ENCODE measurements at regions not wholly inside any gene's neighbourhood (a gene's known extent, or its start where the extent isn't known, plus 50 kb on each side); places are given as distances from the start of the nearest gene placed in this dataset.

DNA sequence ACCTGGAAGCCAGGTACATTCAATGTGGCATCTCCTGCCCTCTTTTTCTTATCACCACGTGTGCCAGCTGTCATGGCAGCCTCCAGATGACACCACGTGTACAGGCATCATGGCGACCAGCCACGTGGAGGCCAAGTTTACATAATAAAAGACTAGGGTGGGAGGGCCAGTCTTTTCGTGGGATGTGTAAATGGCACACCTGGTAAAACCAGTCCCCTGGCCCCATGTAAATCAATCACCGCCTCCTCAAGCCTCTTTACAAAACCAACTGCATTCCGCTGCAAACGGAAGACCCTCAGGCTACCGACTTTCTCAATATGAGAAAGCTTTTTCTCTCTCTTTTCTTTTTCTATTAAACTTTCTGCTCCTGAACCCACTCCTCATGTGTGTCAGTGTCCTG lies 65.1 kb upstream of the PHF14 start:
- Histone ChIP-seq H3K4me3 (ENCODE audit: low read depth, low read length) (no peak overlapping the region), H3K36me3 (ENCODE audit: control insufficient read depth in 2 of 2, insufficient read depth in 1 of 2, low read length in 2 of 2) (no peaks in the 10 kb centered on the region), H3K4me1 (ENCODE audit: control insufficient read depth, insufficient read depth, low read length) (no peaks in the 10 kb centered on the region), H3K27ac (ENCODE audit: extremely low read depth, low read depth, low read length) (no peak overlapping the region), H3K9me3 (ENCODE audit: control insufficient read depth, insufficient read depth, low read depth, low read length) (no peaks in the 10 kb centered on the region)
- ChIA-PET CTCF (interaction anchor here (0.7 kb wide), 1 partner anchor 22 kb away, joined by 3 read pairs; no protein-coding TSS in a partner anchor), POLR2A (no interaction called here)
- no peak for TF ChIP-seq ZNF394 (tag by site-specific recombination; IDR thresholded peaks at IDR 0.05; ENCODE audit: borderline replicate concordance)
- no peak for TF ChIP-seq TCF7L2 (IDR thresholded peaks at IDR 0.05; ENCODE audit: borderline replicate concordance, low read depth, low read length)
- TF ChIP-seq, protein P1, sequence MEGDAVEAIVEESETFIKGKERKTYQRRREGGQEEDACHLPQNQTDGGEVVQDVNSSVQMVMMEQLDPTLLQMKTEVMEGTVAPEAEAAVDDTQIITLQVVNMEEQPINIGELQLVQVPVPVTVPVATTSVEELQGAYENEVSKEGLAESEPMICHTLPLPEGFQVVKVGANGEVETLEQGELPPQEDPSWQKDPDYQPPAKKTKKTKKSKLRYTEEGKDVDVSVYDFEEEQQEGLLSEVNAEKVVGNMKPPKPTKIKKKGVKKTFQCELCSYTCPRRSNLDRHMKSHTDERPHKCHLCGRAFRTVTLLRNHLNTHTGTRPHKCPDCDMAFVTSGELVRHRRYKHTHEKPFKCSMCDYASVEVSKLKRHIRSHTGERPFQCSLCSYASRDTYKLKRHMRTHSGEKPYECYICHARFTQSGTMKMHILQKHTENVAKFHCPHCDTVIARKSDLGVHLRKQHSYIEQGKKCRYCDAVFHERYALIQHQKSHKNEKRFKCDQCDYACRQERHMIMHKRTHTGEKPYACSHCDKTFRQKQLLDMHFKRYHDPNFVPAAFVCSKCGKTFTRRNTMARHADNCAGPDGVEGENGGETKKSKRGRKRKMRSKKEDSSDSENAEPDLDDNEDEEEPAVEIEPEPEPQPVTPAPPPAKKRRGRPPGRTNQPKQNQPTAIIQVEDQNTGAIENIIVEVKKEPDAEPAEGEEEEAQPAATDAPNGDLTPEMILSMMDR (tag by site-specific recombination; IDR thresholded peaks at IDR 0.05) = no peak
- TF ChIP-seq ZNF155 (tag by site-specific recombination; IDR thresholded peaks at IDR 0.05) = no peak
- TF ChIP-seq ZNF23 (tag by site-specific recombination; IDR thresholded peaks at IDR 0.05; ENCODE audit: borderline replicate concordance) = no peak
- TF ChIP-seq ZFP37 (tag by site-specific recombination; IDR thresholded peaks at IDR 0.05) = no peak
- TF ChIP-seq ZNF791 (tag by site-specific recombination; IDR thresholded peaks at IDR 0.05) = no peak
- TF ChIP-seq ZFP41 (tag by site-specific recombination; IDR thresholded peaks at IDR 0.05; ENCODE audit: borderline replicate concordance) = no peak
- TF ChIP-seq, protein P2, sequence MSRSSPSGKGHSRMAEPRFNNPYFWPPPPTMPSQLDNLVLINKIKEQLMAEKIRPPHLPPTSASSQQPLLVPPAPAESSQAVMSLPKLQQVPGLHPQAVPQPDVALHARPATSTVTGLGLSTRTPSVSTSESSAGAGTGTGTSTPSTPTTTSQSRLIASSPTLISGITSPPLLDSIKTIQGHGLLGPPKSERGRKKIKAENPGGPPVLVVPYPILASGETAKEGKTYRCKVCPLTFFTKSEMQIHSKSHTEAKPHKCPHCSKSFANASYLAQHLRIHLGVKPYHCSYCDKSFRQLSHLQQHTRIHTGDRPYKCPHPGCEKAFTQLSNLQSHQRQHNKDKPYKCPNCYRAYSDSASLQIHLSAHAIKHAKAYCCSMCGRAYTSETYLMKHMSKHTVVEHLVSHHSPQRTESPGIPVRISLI (tag by site-specific recombination; IDR thresholded peaks at IDR 0.05) = no peak
- TF ChIP-seq ZXDB (tag by site-specific recombination; IDR thresholded peaks at IDR 0.05) = no peak
- TF ChIP-seq, protein P3, sequence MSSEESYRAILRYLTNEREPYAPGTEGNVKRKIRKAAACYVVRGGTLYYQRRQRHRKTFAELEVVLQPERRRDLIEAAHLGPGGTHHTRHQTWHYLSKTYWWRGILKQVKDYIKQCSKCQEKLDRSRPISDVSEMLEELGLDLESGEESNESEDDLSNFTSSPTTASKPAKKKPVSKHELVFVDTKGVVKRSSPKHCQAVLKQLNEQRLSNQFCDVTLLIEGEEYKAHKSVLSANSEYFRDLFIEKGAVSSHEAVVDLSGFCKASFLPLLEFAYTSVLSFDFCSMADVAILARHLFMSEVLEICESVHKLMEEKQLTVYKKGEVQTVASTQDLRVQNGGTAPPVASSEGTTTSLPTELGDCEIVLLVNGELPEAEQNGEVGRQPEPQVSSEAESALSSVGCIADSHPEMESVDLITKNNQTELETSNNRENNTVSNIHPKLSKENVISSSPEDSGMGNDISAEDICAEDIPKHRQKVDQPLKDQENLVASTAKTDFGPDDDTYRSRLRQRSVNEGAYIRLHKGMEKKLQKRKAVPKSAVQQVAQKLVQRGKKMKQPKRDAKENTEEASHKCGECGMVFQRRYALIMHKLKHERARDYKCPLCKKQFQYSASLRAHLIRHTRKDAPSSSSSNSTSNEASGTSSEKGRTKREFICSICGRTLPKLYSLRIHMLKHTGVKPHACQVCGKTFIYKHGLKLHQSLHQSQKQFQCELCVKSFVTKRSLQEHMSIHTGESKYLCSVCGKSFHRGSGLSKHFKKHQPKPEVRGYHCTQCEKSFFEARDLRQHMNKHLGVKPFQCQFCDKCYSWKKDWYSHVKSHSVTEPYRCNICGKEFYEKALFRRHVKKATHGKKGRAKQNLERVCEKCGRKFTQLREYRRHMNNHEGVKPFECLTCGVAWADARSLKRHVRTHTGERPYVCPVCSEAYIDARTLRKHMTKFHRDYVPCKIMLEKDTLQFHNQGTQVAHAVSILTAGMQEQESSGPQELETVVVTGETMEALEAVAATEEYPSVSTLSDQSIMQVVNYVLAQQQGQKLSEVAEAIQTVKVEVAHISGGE (tag by site-specific recombination; conservative IDR thresholded peaks at IDR 0.05; ENCODE audit: low read depth) = no peak
- TF ChIP-seq, protein P4, sequence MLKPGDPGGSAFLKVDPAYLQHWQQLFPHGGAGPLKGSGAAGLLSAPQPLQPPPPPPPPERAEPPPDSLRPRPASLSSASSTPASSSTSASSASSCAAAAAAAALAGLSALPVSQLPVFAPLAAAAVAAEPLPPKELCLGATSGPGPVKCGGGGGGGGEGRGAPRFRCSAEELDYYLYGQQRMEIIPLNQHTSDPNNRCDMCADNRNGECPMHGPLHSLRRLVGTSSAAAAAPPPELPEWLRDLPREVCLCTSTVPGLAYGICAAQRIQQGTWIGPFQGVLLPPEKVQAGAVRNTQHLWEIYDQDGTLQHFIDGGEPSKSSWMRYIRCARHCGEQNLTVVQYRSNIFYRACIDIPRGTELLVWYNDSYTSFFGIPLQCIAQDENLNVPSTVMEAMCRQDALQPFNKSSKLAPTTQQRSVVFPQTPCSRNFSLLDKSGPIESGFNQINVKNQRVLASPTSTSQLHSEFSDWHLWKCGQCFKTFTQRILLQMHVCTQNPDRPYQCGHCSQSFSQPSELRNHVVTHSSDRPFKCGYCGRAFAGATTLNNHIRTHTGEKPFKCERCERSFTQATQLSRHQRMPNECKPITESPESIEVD (tag by site-specific recombination; IDR thresholded peaks at IDR 0.05) = no peak
- TF ChIP-seq, protein P5, sequence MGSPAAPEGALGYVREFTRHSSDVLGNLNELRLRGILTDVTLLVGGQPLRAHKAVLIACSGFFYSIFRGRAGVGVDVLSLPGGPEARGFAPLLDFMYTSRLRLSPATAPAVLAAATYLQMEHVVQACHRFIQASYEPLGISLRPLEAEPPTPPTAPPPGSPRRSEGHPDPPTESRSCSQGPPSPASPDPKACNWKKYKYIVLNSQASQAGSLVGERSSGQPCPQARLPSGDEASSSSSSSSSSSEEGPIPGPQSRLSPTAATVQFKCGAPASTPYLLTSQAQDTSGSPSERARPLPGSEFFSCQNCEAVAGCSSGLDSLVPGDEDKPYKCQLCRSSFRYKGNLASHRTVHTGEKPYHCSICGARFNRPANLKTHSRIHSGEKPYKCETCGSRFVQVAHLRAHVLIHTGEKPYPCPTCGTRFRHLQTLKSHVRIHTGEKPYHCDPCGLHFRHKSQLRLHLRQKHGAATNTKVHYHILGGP (tag by site-specific recombination; IDR thresholded peaks at IDR 0.05) = no peak
- TF ChIP-seq, protein P6, sequence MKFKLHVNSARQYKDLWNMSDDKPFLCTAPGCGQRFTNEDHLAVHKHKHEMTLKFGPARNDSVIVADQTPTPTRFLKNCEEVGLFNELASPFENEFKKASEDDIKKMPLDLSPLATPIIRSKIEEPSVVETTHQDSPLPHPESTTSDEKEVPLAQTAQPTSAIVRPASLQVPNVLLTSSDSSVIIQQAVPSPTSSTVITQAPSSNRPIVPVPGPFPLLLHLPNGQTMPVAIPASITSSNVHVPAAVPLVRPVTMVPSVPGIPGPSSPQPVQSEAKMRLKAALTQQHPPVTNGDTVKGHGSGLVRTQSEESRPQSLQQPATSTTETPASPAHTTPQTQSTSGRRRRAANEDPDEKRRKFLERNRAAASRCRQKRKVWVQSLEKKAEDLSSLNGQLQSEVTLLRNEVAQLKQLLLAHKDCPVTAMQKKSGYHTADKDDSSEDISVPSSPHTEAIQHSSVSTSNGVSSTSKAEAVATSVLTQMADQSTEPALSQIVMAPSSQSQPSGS (tag by site-specific recombination; IDR thresholded peaks at IDR 0.05; ENCODE audit: low read depth) = no peak
- TF ChIP-seq ZNF174 (tag by site-specific recombination; IDR thresholded peaks at IDR 0.05) = no peak

All from HEK293 (cell line).